ENCODE measurements at regions not wholly inside any gene's neighbourhood (a gene's known extent, or its start where the extent isn't known, plus 50 kb on each side); places are given as distances from the start of the nearest gene placed in this dataset.

DNA sequence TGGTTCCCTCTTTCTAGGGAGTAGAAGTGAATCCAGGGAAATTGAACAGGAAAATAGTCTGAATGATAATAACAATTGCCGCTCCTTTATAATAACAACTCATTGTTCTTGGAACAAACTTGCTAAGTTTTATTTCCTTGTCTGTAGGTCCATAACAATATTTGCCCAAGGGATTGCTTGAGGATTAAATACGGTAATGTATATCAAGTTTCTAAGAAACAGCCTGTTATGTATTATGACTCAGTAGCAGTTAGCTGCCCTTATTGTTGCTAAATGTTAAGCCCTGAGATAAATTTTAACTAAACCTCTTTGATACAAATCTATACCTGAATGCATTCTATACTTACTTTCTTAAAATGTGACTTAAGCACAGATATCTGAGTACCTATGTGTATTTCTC, 215.9 kb upstream of the AADAT start:
- TF ChIP-seq CTCF (conservative IDR thresholded peaks at IDR 0.05 in 1 of 2, IDR thresholded peaks at IDR 0.05 in 1 of 2; ENCODE audit: extremely low read depth in 1 of 2, insufficient read depth in 1 of 2, low read depth in 1 of 2, low read length in 2 of 2) (no peak), EZH2 (IDR thresholded peaks at IDR 0.05; ENCODE audit: borderline replicate concordance, low read length) (no peak)

Data from mammary epithelial cell (primary cell).